ENCODE measurements at regions not wholly inside any gene's neighbourhood (a gene's known extent, or its start where the extent isn't known, plus 50 kb on each side); places are given as distances from the start of the nearest gene placed in this dataset.
A peak's percentile ranks its signal among the peaks of the same experiment; 100 is the strongest.

GRCh38 chr5:112013660-112014059, 256.7 kb upstream of the NREP start:
- Histone ChIP-seq H3K9me3 (no peaks in the 10 kb centered on the region), H3K4me1 (peaks cover 0 to 42% (median 19%) of the 10 kb centered on the region in 9 donors), H3K36me3 (no peaks in the 10 kb centered on the region), H3K27me3 (no peaks in the 10 kb centered on the region), H3K4me3 (no peak overlapping the region), H3K27ac (peak overlapping the region in 1 of 10 donors; percentile 28)
- TF ChIP-seq, protein P1, sequence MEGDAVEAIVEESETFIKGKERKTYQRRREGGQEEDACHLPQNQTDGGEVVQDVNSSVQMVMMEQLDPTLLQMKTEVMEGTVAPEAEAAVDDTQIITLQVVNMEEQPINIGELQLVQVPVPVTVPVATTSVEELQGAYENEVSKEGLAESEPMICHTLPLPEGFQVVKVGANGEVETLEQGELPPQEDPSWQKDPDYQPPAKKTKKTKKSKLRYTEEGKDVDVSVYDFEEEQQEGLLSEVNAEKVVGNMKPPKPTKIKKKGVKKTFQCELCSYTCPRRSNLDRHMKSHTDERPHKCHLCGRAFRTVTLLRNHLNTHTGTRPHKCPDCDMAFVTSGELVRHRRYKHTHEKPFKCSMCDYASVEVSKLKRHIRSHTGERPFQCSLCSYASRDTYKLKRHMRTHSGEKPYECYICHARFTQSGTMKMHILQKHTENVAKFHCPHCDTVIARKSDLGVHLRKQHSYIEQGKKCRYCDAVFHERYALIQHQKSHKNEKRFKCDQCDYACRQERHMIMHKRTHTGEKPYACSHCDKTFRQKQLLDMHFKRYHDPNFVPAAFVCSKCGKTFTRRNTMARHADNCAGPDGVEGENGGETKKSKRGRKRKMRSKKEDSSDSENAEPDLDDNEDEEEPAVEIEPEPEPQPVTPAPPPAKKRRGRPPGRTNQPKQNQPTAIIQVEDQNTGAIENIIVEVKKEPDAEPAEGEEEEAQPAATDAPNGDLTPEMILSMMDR (IDR thresholded peaks at IDR 0.05): no peak
- ATAC-seq (no peak), DNase-seq (no peak)
- intact Hi-C loops (cut with DNase I): loop anchor here in 1 of 10 donors (10.0 kb wide), 1 partner anchor 131 kb away; no protein-coding TSS in a partner anchor

- peak in 1 of 2 donors; percentile 52 for DNase-seq
- Histone ChIP-seq H3K27me3 (no peaks in the 10 kb centered on the region), H3K4me3 (no peak overlapping the region), H3K36me3 (no peaks in the 10 kb centered on the region), H3K4me1 (peaks cover 0 to 42% (median 19%) of the 10 kb centered on the region in 9 donors), H3K9me3 (no peaks in the 10 kb centered on the region), H3K27ac (peak overlapping the region in 4 of 10 donors; percentile 45 to 63 (median 54))
- TF ChIP-seq, protein P1 (IDR thresholded peaks at IDR 0.05): no peak
- WGBS, 2 donors: 4 to 9% methylated on average over 1 of the region's 1 CpG
- ATAC-seq: peak in 7 of 8 donors; percentile 55 to 93 (median 82)
- intact Hi-C loops (cut with DNase I): loop anchor here in 2 of 10 donors (1.0 to 10.0 kb wide), 2 partner anchors 133 to 461 kb away; no protein-coding TSS in a partner anchor
Measured at GRCh38 chr5:112012104-112012503, 255.1 kb upstream of the NREP start.

DNA sequence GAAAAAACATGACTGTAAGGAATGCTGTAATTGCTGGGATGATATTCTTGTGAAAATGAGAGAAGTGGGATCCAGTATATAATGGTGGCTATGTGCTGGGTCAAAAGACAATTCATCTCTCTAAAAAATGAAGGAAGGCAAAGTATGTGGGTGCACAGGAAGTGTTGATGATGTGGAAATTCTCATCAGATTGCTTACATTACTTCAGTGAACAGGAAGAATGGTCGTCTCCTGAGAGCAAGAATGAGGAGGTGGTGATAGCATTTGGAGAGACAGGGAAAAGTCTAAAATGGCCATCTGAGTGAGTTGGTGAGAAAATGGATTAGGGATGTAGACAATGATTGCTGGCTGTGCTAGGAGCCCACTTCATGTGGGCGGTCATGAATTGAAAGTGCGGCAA, 253.5 kb upstream of the NREP start:
- H3K4me1 ChIP-seq: peaks cover 0 to 42% (median 19%) of the 10 kb centered on the region in 9 donors
- no peak overlapping the region for H3K27ac ChIP-seq
- no peak for DNase-seq
- 85 to 91% methylated on average over 3 of the region's 3 CpGs for WGBS, 2 donors
- H3K4me3 ChIP-seq: no peak overlapping the region
- no peaks in the 10 kb centered on the region for H3K27me3 ChIP-seq
- ATAC-seq: no peak
- intact Hi-C loops (cut with DNase I): loop anchor here in 1 of 10 donors (10.0 kb wide), 1 partner anchor 134 kb away; no protein-coding TSS in a partner anchor
- H3K36me3 ChIP-seq: no peaks in the 10 kb centered on the region
- H3K9me3 ChIP-seq: no peaks in the 10 kb centered on the region
- TF ChIP-seq, protein P1 (IDR thresholded peaks at IDR 0.05): no peak

DNA sequence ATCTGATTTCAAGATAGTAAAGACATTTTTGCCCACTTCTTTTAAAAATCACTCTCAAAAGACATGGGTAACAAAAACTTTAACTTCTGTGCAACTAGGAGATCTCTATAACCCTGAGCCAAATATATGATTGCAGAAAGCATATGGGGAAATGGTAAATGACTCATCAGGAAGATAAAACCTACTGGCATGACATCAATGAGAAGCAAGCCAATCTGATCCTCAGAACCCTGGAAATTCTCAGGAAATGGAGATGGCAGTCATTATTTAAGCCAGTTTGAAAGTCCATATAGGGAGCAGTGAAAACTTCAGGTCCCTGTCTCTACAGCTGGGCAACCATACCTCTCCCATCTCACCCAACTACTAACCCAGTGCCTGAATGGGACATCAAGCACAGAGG, 249.7 kb upstream of the NREP start:
- Histone ChIP-seq H3K4me3 (no peak overlapping the region), H3K4me1 (peaks cover 0 to 13% (median 5%) of the 10 kb centered on the region in 9 donors), H3K36me3 (no peaks in the 10 kb centered on the region), H3K9me3 (no peaks in the 10 kb centered on the region), H3K27ac (no peak overlapping the region), H3K27me3 (no peaks in the 10 kb centered on the region)
- intact Hi-C loops (cut with DNase I): loop anchor here in 2 of 10 donors (10.0 kb wide), 1 partner anchor 452 kb away; no protein-coding TSS in a partner anchor
- TF ChIP-seq, protein P1 (IDR thresholded peaks at IDR 0.05): no peak
- ATAC-seq: no peak
- DNase-seq: no peak

All from heart right ventricle (tissue), 16 donors.